PC-9 (cell line): ENCODE measurements at regions not wholly inside any gene's neighbourhood (a gene's known extent, or its start where the extent isn't known, plus 50 kb on each side); places are given as distances from the start of the nearest gene placed in this dataset.

Experiments used
- BruUV-seq: library from RNA; stranded (reverse); fragments of 400-500 nt; replicated peaks from 2 replicates; lab custom pipeline; 2021; lab: Mats Ljungman, UMichigan
- CTCF ChIA-PET: fragments of 300-600 bp; sonication (Branson Sonifier 250); formaldehyde crosslinking; loops from one replicate; lab custom pipeline; 2022; ENCODE audit warnings: antibody characterized with exemption; lab: Charles Lee
- POLR2A ChIA-PET: fragments of 300-600 bp; sonication (Branson Sonifier 250); formaldehyde crosslinking; loops from one replicate; lab custom pipeline; 2022; ENCODE audit warnings: antibody characterized with exemption; ENCODE audit not compliant: unreplicated experiment; lab: Charles Lee
- DNase-seq, 2 experiments: peaks; one replicate each; pipeline versions ENCODE4 v3.0.0 to v3.0.0-alpha.2; 2015 to 2022; ENCODE audit warnings: mixed read lengths in 1 of 2
- H2AFZ ChIP-seq: fragments of 200-600 bp; sonication (generic); 2 replicates; pipeline ENCODE4 v1.8.1; 2017; ENCODE audit warnings: antibody characterized with exemption
- H3F3A ChIP-seq: fragments of 200-600 bp; sonication (generic); 2 replicates; pipeline ENCODE4 v1.8.1; 2017; ENCODE audit warnings: antibody characterized with exemption, mild to moderate bottlenecking, low read depth; ENCODE audit not compliant: insufficient read depth
- H3K27ac ChIP-seq: fragments of 200-600 bp; sonication (generic); 2 replicates; pipeline ENCODE4 v1.6.1; 2016; ENCODE audit warnings: mixed run types
- H3K27me3 ChIP-seq: fragments of 200-600 bp; sonication (generic); 2 replicates; pipeline ENCODE4 v1.6.1; 2016; ENCODE audit warnings: low read depth, mixed run types; ENCODE audit not compliant: insufficient read depth
- H3K36me3 ChIP-seq: fragments of 200-600 bp; sonication (generic); 2 replicates; pipeline ENCODE4 v1.6.1; 2016; ENCODE audit warnings: low read depth, mixed run types
- H3K4me1 ChIP-seq: fragments of 200-600 bp; sonication (generic); replicated peaks from 2 replicates; pipeline ENCODE4 v1.6.1; 2016; ENCODE audit warnings: mixed run types; ENCODE audit not compliant: insufficient read depth
- H3K4me2 ChIP-seq: fragments of 200-600 bp; sonication (generic); 2 replicates; pipeline ENCODE4 v1.6.1; 2017; ENCODE audit warnings: mixed run types
- H3K4me3 ChIP-seq: fragments of 200-600 bp; sonication (generic); 2 replicates; pipeline ENCODE4 v1.6.1; 2016; ENCODE audit warnings: mixed run types
- H3K79me2 ChIP-seq: fragments of 200-600 bp; sonication (generic); 2 replicates; pipeline ENCODE4 v1.6.1; 2017; ENCODE audit warnings: low read depth, mixed run types
- H3K9me2 ChIP-seq: fragments of 200-600 bp; sonication (generic); 2 replicates; pipeline ENCODE4 v1.8.1; 2017; ENCODE audit warnings: mild to moderate bottlenecking; ENCODE audit not compliant: insufficient read depth
- H3K9me3 ChIP-seq: fragments of 200-600 bp; sonication (generic); 2 replicates; pipeline ENCODE4 v1.8.1; 2016; ENCODE audit warnings: low read depth; ENCODE audit not compliant: insufficient read depth
- H4K20me1 ChIP-seq: fragments of 200-600 bp; sonication (generic); 2 replicates; pipeline ENCODE4 v1.8.1; 2017; ENCODE audit not compliant: insufficient read depth
- EZH2 ChIP-seq: fragments of 200-600 bp; sonication (generic); IDR thresholded peaks from 2 replicates; pipeline ENCODE4 v1.8.0; 2017; ENCODE audit warnings: antibody characterized with exemption, low read depth
- intact Hi-C: fragments of 100-400 bp; cut with micrococcal nuclease; formaldehyde crosslinking; loops from one replicate; pipeline ENCODE4 v1.10.0; 2022; ENCODE audit not compliant: unreplicated experiment
- TF ChIP-seq, protein P1 (sequence below): fragments of 200-600 bp; sonication (generic); conservative IDR thresholded peaks from 2 replicates; pipeline ENCODE4 v1.6.1; 2017; ENCODE audit warnings: mixed run types, antibody characterized with exemption, mild to moderate bottlenecking, moderate library complexity

DNA sequence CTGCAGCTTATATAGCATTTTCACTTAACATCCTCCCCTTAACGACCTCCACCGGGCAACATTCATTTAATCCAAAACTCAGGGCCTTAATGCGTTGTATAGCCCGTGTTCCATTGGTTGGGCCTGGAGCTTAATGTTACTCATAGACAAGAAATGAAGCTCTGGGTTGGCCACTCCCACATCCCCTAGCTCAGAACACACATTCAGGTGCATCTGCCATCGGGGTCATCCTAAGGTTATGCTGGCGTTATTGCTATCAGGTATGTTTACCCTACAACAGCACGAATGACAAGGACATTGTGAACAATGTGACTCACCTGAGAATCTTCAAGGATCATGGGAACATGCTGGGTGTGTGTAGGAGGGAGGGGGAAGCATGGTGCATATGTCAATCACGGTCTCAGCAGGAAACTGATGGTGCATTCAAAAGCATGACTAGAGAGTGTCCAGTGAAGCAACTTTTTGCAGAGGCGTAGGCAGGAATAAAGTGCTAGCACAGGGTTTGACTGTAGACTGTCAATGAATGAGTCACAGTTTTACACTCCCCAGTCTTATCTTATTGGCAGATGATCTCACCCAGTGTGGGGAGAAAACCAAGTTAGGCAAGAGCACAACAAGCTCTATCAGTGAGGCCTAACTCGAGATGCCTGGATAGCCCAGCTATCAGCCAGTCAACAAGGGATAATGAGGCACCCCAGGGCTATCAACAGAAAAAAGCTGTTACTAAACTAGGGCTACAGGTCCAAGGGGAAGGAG, 402.1 kb upstream of the MCTP2 start:
- CTCF ChIA-PET, result no interaction called here
- no peak overlapping the region for H2AFZ ChIP-seq
- H3K4me1 ChIP-seq, result no peaks in the 10 kb centered on the region
- peak in 1 of 2 experiments; percentile 39 for DNase-seq
- intact Hi-C loops, result no loop called here
- no peaks in the 10 kb centered on the region for H3K9me2 ChIP-seq
- BruUV-seq, result no TSS peak
- H3K27ac ChIP-seq, result no peak overlapping the region
- TF ChIP-seq, protein P1, sequence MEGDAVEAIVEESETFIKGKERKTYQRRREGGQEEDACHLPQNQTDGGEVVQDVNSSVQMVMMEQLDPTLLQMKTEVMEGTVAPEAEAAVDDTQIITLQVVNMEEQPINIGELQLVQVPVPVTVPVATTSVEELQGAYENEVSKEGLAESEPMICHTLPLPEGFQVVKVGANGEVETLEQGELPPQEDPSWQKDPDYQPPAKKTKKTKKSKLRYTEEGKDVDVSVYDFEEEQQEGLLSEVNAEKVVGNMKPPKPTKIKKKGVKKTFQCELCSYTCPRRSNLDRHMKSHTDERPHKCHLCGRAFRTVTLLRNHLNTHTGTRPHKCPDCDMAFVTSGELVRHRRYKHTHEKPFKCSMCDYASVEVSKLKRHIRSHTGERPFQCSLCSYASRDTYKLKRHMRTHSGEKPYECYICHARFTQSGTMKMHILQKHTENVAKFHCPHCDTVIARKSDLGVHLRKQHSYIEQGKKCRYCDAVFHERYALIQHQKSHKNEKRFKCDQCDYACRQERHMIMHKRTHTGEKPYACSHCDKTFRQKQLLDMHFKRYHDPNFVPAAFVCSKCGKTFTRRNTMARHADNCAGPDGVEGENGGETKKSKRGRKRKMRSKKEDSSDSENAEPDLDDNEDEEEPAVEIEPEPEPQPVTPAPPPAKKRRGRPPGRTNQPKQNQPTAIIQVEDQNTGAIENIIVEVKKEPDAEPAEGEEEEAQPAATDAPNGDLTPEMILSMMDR, result no peak
- TF ChIP-seq EZH2, result no peak
- H3K79me2 ChIP-seq, result no peaks in the 10 kb centered on the region
- no peaks in the 10 kb centered on the region for H3K9me3 ChIP-seq
- H3F3A ChIP-seq, result no peaks in the 10 kb centered on the region
- H3K27me3 ChIP-seq, result no peaks in the 10 kb centered on the region
- no peaks in the 10 kb centered on the region for H3K36me3 ChIP-seq
- H3K4me3 ChIP-seq, result no peak overlapping the region
- H3K4me2 ChIP-seq, result no peak overlapping the region
- POLR2A ChIA-PET, result no interaction called here
- H4K20me1 ChIP-seq, result no peaks in the 10 kb centered on the region

DNA sequence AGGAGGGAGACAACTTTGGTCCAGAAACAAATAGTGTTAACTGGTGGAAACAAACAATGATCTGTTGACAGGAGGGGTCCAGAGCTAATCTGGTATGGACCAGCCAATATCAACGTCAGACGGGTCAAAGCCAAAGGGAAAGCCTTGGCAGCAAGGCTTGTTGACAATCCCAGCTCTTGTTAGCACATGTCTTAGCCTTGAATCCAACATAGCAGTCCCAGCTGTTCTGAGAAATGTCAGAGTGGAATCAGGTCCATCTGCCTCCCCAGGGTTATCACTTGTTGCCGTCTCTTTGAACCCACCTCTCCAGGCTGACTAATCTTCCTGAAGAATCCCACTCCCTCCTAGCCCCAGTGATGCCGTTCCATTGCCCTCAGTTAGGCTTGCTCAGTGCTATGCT, 404.6 kb upstream of the MCTP2 start:
- Histone ChIP-seq H3K4me2 (no peak overlapping the region), H3K9me3 (no peaks in the 10 kb centered on the region), H4K20me1 (no peaks in the 10 kb centered on the region), H3K79me2 (no peaks in the 10 kb centered on the region), H3F3A (no peaks in the 10 kb centered on the region), H3K4me1 (no peaks in the 10 kb centered on the region), H3K27me3 (0 out of 2 replicates have a peak, but pooled peaks cover 4% of the 10 kb centered on the region), H3K27ac (no peak overlapping the region), H3K4me3 (no peak overlapping the region), H3K36me3 (no peaks in the 10 kb centered on the region), H3K9me2 (no peaks in the 10 kb centered on the region), H2AFZ (no peak overlapping the region)
- no TSS peak for BruUV-seq
- intact Hi-C loops, result no loop called here
- no peak for DNase-seq
- CTCF ChIA-PET, result no interaction called here
- POLR2A ChIA-PET, result no interaction called here
- TF ChIP-seq, protein P1, result no peak
- TF ChIP-seq EZH2, result no peak

- no TSS peak for BruUV-seq
- intact Hi-C loops, result no loop called here
- H3K9me3 ChIP-seq, result no peaks in the 10 kb centered on the region
- TF ChIP-seq EZH2, result no peak
- TF ChIP-seq, protein P1, result no peak
- H3K4me2 ChIP-seq, result no peak overlapping the region
- H3K27me3 ChIP-seq, result 0 out of 2 replicates have a peak, but pooled peaks cover 9% of the 10 kb centered on the region
- no peak overlapping the region for H3K4me3 ChIP-seq
- H3F3A ChIP-seq, result no peaks in the 10 kb centered on the region
- no peak for DNase-seq
- no peaks in the 10 kb centered on the region for H3K36me3 ChIP-seq
- H3K9me2 ChIP-seq, result no peaks in the 10 kb centered on the region
- ChIA-PET POLR2A (no interaction called here), CTCF (no interaction called here)
- H4K20me1 ChIP-seq, result no peaks in the 10 kb centered on the region
- no peaks in the 10 kb centered on the region for H3K79me2 ChIP-seq
- no peak overlapping the region for H2AFZ ChIP-seq
- no peaks in the 10 kb centered on the region for H3K4me1 ChIP-seq
- H3K27ac ChIP-seq, result no peak overlapping the region
Measured at GRCh38 chr15:93826293-93826692, 405.1 kb upstream of the MCTP2 start.
